Thoracic aorta (tissue), 2 donors: ENCODE measurements at regions not wholly inside any gene's neighbourhood (a gene's known extent, or its start where the extent isn't known, plus 50 kb on each side); places are given as distances from the start of the nearest gene placed in this dataset.

Source experiments
- ATAC-seq: fragments of 150-250 bp; one replicate; pipeline ENCODE4 v1.8.0; 2017; ENCODE audit warnings: low read depth; ENCODE audit not compliant: insufficient number of reproducible peaks, low FRiP score
- DNase-seq: peaks from one replicate; pipeline ENCODE4 v3.0.0-alpha.2; 2020; ENCODE audit warnings: low spot score
- H3K27ac ChIP-seq, 2 donors: fragments of 200-600 bp; sonication (generic); 1 replicate in 1 of 2; 2 replicates in 1 of 2; pipeline ENCODE4 v1.5.1; 2016; ENCODE audit warnings: mild to moderate bottlenecking in 2 of 2, moderate library complexity in 2 of 2
- H3K27me3 ChIP-seq: fragments of 200-600 bp; sonication (generic); replicated peaks from 2 replicates; pipeline ENCODE4 v1.6.0; 2016; ENCODE audit warnings: mild to moderate bottlenecking; ENCODE audit not compliant: insufficient read depth
- H3K36me3 ChIP-seq: fragments of 200-600 bp; sonication (generic); one replicate; pipeline ENCODE4 v1.5.1; 2016
- H3K4me1 ChIP-seq, 2 donors: fragments of 200-600 bp; sonication (generic); 1 replicate in 1 of 2; 2 replicates in 1 of 2; pipeline versions ENCODE4 v1.5.1 to v1.6.0; 2016; ENCODE audit warnings: low read depth in 2 of 2, mild to moderate bottlenecking in 1 of 2; ENCODE audit not compliant: control insufficient read depth in 1 of 2
- H3K4me3 ChIP-seq: fragments of 200-600 bp; sonication (generic); 2 replicates; pipeline ENCODE4 v1.5.1; 2016; ENCODE audit warnings: mild to moderate bottlenecking
- H3K9me3 ChIP-seq: fragments of 200-600 bp; sonication (generic); 2 replicates; pipeline ENCODE4 v1.5.1; 2016
- CTCF ChIP-seq: fragments of 200-600 bp; sonication (generic); IDR thresholded peaks from one replicate; pipeline ENCODE4 v1.5.1; 2019; ENCODE audit warnings: antibody characterized with exemption

GRCh38 chr10:2963889-2964631 lies 103.3 kb upstream of the PFKP start:
- Histone ChIP-seq H3K4me1 (no peaks in the 10 kb centered on the region), H3K27me3 (no peaks in the 10 kb centered on the region), H3K4me3 (no peak overlapping the region), H3K27ac (no peak overlapping the region), H3K9me3 (no peaks in the 10 kb centered on the region), H3K36me3 (no peaks in the 10 kb centered on the region)
- TF ChIP-seq CTCF: no peak
- DNase-seq: no peak
- ATAC-seq: no peak

- DNase-seq: no peak
- TF ChIP-seq CTCF: no peak
- Histone ChIP-seq H3K27me3 (no peaks in the 10 kb centered on the region), H3K4me1 (no peaks in the 10 kb centered on the region), H3K27ac (no peak overlapping the region), H3K36me3 (no peaks in the 10 kb centered on the region), H3K9me3 (no peaks in the 10 kb centered on the region), H3K4me3 (no peak overlapping the region)
- no peak for ATAC-seq
Measured at GRCh38 chr10:2962194-2962593, 105.2 kb upstream of the PFKP start.

- no peak for ATAC-seq
Measured at GRCh38 chr10:2958659-2959058, 108.7 kb upstream of the PFKP start.

GRCh38 chr10:2957785-2958184 lies 109.6 kb upstream of the PFKP start:
- ATAC-seq (no peak), DNase-seq (no peak)
- H3K9me3 ChIP-seq: no peaks in the 10 kb centered on the region
- no peaks in the 10 kb centered on the region for H3K36me3 ChIP-seq
- no peak overlapping the region for H3K4me3 ChIP-seq
- no peaks in the 10 kb centered on the region for H3K27me3 ChIP-seq
- no peak overlapping the region for H3K27ac ChIP-seq
- TF ChIP-seq CTCF: no peak
- H3K4me1 ChIP-seq: no peaks in the 10 kb centered on the region

More at GRCh38 chr10:2958659-2959058, 108.7 kb upstream of the PFKP start:
- no peak for TF ChIP-seq CTCF
- Histone ChIP-seq H3K4me1 (no peaks in the 10 kb centered on the region), H3K4me3 (no peak overlapping the region), H3K36me3 (no peaks in the 10 kb centered on the region), H3K27me3 (no peaks in the 10 kb centered on the region), H3K9me3 (no peaks in the 10 kb centered on the region), H3K27ac (no peak overlapping the region)
- DNase-seq: no peak

GRCh38 chr10:2955064-2955463 lies 112.3 kb upstream of the PFKP start:
- DNase-seq (no peak), ATAC-seq (no peak)
- Histone ChIP-seq H3K36me3 (no peaks in the 10 kb centered on the region), H3K4me1 (no peaks in the 10 kb centered on the region), H3K9me3 (no peaks in the 10 kb centered on the region), H3K27ac (no peak overlapping the region), H3K27me3 (no peaks in the 10 kb centered on the region), H3K4me3 (no peak overlapping the region)
- no peak for TF ChIP-seq CTCF
